H1 (cell line): ENCODE measurements at regions not wholly inside any gene's neighbourhood (a gene's known extent, or its start where the extent isn't known, plus 50 kb on each side); places are given as distances from the start of the nearest gene placed in this dataset.

ENCODE experiments used
- CTCF ChIA-PET: fragments of 300-600 bp; sonication (Branson Sonifier 250); formaldehyde crosslinking; loops from one replicate; lab custom pipeline; 2021; ENCODE audit not compliant: partially characterized antibody; lab: Charles Lee
- POLR2A ChIA-PET: fragments of 300-600 bp; sonication (Branson Sonifier 250); formaldehyde crosslinking; loops from one replicate; lab custom pipeline; 2021; ENCODE audit warnings: inconsistent platforms; ENCODE audit not compliant: partially characterized antibody; lab: Charles Lee
- DNase-seq, 2 experiments: peaks; one replicate each; pipeline versions ENCODE4 v3.0.0 to v3.0.0-alpha.2; 2010 to 2022; ENCODE audit warnings: low spot score in 2 of 2, low read depth in 1 of 2, mixed read lengths in 1 of 2
- FAIRE-seq: peaks from 2 replicates; lab custom pipeline; 2011; peaks lifted over from hg19 to GRCh38; lab: Jason Lieb, UNC
- H2AFZ ChIP-seq: 2 replicates; pipeline ENCODE4 v1.8.1; 2012; ENCODE audit warnings: low read length, inconsistent platforms
- H2AK5ac ChIP-seq: 2 replicates; pipeline ENCODE4 v1.6.1; 2013; ENCODE audit warnings: low read depth, low read length
- H2BK120ac ChIP-seq: replicated peaks from 2 replicates; pipeline ENCODE3; 2013; ENCODE audit warnings: low read depth, low read length, inconsistent platforms
- H2BK12ac ChIP-seq: 2 replicates; pipeline ENCODE4 v1.6.1; 2013; ENCODE audit warnings: low read depth, low read length
- H2BK15ac ChIP-seq: 2 replicates; pipeline ENCODE4 v1.6.1; 2013; ENCODE audit warnings: low read length
- H2BK20ac ChIP-seq: 2 replicates; pipeline ENCODE4 v1.6.1; 2013; ENCODE audit warnings: low read length
- H2BK5ac ChIP-seq: 2 replicates; pipeline ENCODE4 v1.6.1; 2013; ENCODE audit warnings: low read depth, low read length
- H3K14ac ChIP-seq: 2 replicates; pipeline ENCODE4 v1.6.1; 2013; ENCODE audit warnings: inconsistent platforms; ENCODE audit not compliant: insufficient read length
- H3K18ac ChIP-seq: 2 replicates; pipeline ENCODE4 v1.6.1; 2013; ENCODE audit warnings: low read length; ENCODE audit errors: extremely low read depth
- H3K23ac ChIP-seq: 2 replicates; pipeline ENCODE4 v1.6.1; 2013; ENCODE audit warnings: inconsistent platforms; ENCODE audit not compliant: insufficient read length
- H3K23me2 ChIP-seq: 2 replicates; pipeline ENCODE4 v1.6.1; 2013; ENCODE audit warnings: low read depth, low read length
- H3K27ac ChIP-seq: 2 replicates; pipeline ENCODE4 v1.6.1; 2011; ENCODE audit warnings: low read depth, low read length, inconsistent platforms
- H3K27me3 ChIP-seq, 4 experiments: replicated peaks in 1 of 4; 1 replicate in 1 of 4; 2 replicates in 3 of 4; pipeline versions ENCODE4 v1.6.1 to v1.8.1; 2011 to 2013; ENCODE audit warnings: low read length in 3 of 4, mild to moderate bottlenecking in 3 of 4, inconsistent platforms in 2 of 4, mixed read lengths in 2 of 4, moderate library complexity in 1 of 4; ENCODE audit not compliant: control insufficient read depth in 3 of 4, insufficient read depth in 3 of 4; ENCODE audit errors: extremely low read depth in 1 of 4
- H3K36me3 ChIP-seq, 4 experiments: 2 replicates each; pipeline versions ENCODE4 v1.6.1 to v1.8.1; 2011 to 2013; ENCODE audit warnings: mild to moderate bottlenecking in 4 of 4, low read length in 3 of 4, moderate library complexity in 2 of 4, control low read depth in 1 of 4, inconsistent platforms in 1 of 4; ENCODE audit not compliant: insufficient read depth in 4 of 4, control insufficient read depth in 2 of 4
- H3K4ac ChIP-seq: replicated peaks from 2 replicates; pipeline ENCODE3; 2013; ENCODE audit warnings: low read length, low read depth, mixed read lengths, inconsistent platforms; ENCODE audit not compliant: insufficient read length
- H3K4me1 ChIP-seq, 4 experiments: replicated peaks in 1 of 4; 1 replicate in 1 of 4; 2 replicates in 3 of 4; pipeline versions ENCODE4 v1.6.1 to v1.8.1; 2011 to 2013; ENCODE audit warnings: low read length in 3 of 4, inconsistent platforms in 2 of 4, mixed read lengths in 1 of 4; ENCODE audit not compliant: insufficient read depth in 4 of 4, control insufficient read depth in 3 of 4
- H3K4me2 ChIP-seq, 2 experiments: 2 replicates each; pipeline versions ENCODE4 v1.6.1 to v1.8.1; 2011 to 2013; ENCODE audit warnings: low read depth in 2 of 2, low read length in 2 of 2, control low read depth in 1 of 2, inconsistent platforms in 1 of 2, mild to moderate bottlenecking in 1 of 2; ENCODE audit not compliant: insufficient read depth in 1 of 2
- H3K4me3 ChIP-seq, 4 experiments: fragments of 200-600, 300-600 bp in 1 of 4; sonication (generic), shearing (Covaris generic), sonication (Bioruptor Twin) in 1 of 4; 2 replicates each; pipeline versions ENCODE4 v1.5.1 to v1.8.1; 2011 to 2016; ENCODE audit warnings: low read length in 4 of 4, low read depth in 3 of 4, control low read depth in 2 of 4, inconsistent platforms in 2 of 4, mild to moderate bottlenecking in 2 of 4, mixed read lengths in 1 of 4, moderate library complexity in 1 of 4; ENCODE audit not compliant: insufficient read depth in 2 of 4; ENCODE audit errors: extremely low read depth in 1 of 4
- H3K56ac ChIP-seq: replicated peaks from 2 replicates; pipeline ENCODE3; 2013; ENCODE audit warnings: low read depth, mild to moderate bottlenecking, mixed read lengths, low read length, inconsistent platforms; ENCODE audit not compliant: insufficient read length
- H3K79me1 ChIP-seq: 2 replicates; pipeline ENCODE4 v1.6.1; 2013; ENCODE audit warnings: low read depth, low read length, control low read depth
- H3K79me2 ChIP-seq, 2 experiments: 2 replicates each; pipeline versions ENCODE4 v1.6.1 to v1.8.1; 2012 to 2013; ENCODE audit warnings: low read length in 2 of 2, mild to moderate bottlenecking in 2 of 2, inconsistent platforms in 1 of 2; ENCODE audit not compliant: insufficient read depth in 2 of 2, control insufficient read depth in 1 of 2
- H3K9ac ChIP-seq, 4 experiments: replicated peaks in 1 of 4; 1 replicate in 1 of 4; 2 replicates in 3 of 4; pipeline versions ENCODE4 v1.6.1 to v1.8.1; 2011 to 2013; ENCODE audit warnings: low read depth in 3 of 4, low read length in 3 of 4, control low read depth in 2 of 4, mild to moderate bottlenecking in 2 of 4, moderate library complexity in 2 of 4, inconsistent platforms in 1 of 4; ENCODE audit errors: extremely low read depth in 1 of 4
- H3K9me3 ChIP-seq, 2 experiments: 2 replicates each; pipeline versions ENCODE4 v1.6.1 to v1.8.1; 2012 to 2013; ENCODE audit warnings: mild to moderate bottlenecking in 2 of 2, moderate library complexity in 2 of 2, control low read depth in 1 of 2, inconsistent platforms in 1 of 2, low read depth in 1 of 2, low read length in 1 of 2, mixed read lengths in 1 of 2; ENCODE audit not compliant: insufficient read depth in 2 of 2
- H4K20me1 ChIP-seq, 2 experiments: replicated peaks in 1 of 2; 2 replicates each; pipeline versions ENCODE3 to v1.8.1; 2011 to 2013; ENCODE audit warnings: inconsistent platforms in 2 of 2, low read length in 2 of 2, mild to moderate bottlenecking in 1 of 2; ENCODE audit not compliant: insufficient read depth in 2 of 2, control insufficient read depth in 1 of 2
- H4K5ac ChIP-seq: 2 replicates; pipeline ENCODE4 v1.6.1; 2013; ENCODE audit warnings: low read length, low read depth, mixed read lengths, inconsistent platforms; ENCODE audit not compliant: insufficient read length
- H4K8ac ChIP-seq: 2 replicates; pipeline ENCODE4 v1.8.0; 2013; ENCODE audit warnings: mild to moderate bottlenecking, moderate library complexity, low read length, inconsistent platforms; ENCODE audit not compliant: insufficient read depth; ENCODE audit errors: extremely low read depth
- H4K91ac ChIP-seq: replicated peaks from 2 replicates; pipeline ENCODE3; 2013; ENCODE audit warnings: low read length, mixed read lengths, inconsistent platforms; ENCODE audit not compliant: insufficient read length
- ASH2L ChIP-seq: fragments of 200-600, 300-600 bp; sonication (generic); IDR thresholded peaks from one replicate; pipeline ENCODE4 v1.7.1; 2017; ENCODE audit warnings: low read length
- CHD1 ChIP-seq: IDR thresholded peaks from 2 replicates; pipeline ENCODE4 v1.6.1; 2012; ENCODE audit warnings: low read depth, low read length, improper control_type of control experiment
- EZH2 ChIP-seq: fragments of 200-600 bp; sonication (generic); IDR thresholded peaks from 2 replicates; pipeline ENCODE4 v1.7.1; 2012; ENCODE audit warnings: low read depth, mild to moderate bottlenecking, moderate library complexity, low read length, inconsistent platforms; ENCODE audit not compliant: severe bottlenecking
- MAX ChIP-seq: IDR thresholded peaks from 2 replicates; pipeline ENCODE4 v1.6.1; 2012; ENCODE audit warnings: inconsistent platforms
- RFX5 ChIP-seq: IDR thresholded peaks from 2 replicates; pipeline ENCODE4 v1.6.1; 2011; ENCODE audit warnings: low read depth, low read length, improper control_type of control experiment, borderline replicate concordance
- SP1 ChIP-seq: IDR thresholded peaks from 2 replicates; pipeline ENCODE4 v1.6.1; 2011; ENCODE audit warnings: low read depth, low read length
- TAF7 ChIP-seq: optimal IDR thresholded peaks from 2 replicates; pipeline ENCODE3; 2011; ENCODE audit warnings: low read depth, mild to moderate bottlenecking, inconsistent platforms, low read length, moderate library complexity, borderline replicate concordance
- WGBS, 2 experiments: shearing (Covaris generic) in 1 of 2; methylation state at CpG; one replicate each; pipeline versions ENCODE4 v1.1.6 to v1.1.7; 2013 to 2015; ENCODE audit warnings: low lambda C conversion rate in 2 of 2, mixed read lengths in 2 of 2, inconsistent platforms in 1 of 2, low coverage in 1 of 2, missing lambda C conversion rate in 1 of 2; ENCODE audit not compliant: insufficient replicate concordance in 2 of 2, insufficient coverage in 1 of 2, insufficient read length in 1 of 2; ENCODE audit errors: extremely low coverage in 1 of 2, missing lambda C conversion rate in 1 of 2; 5-methylcytosine and 5-hydroxymethylcytosine counted together

DNA sequence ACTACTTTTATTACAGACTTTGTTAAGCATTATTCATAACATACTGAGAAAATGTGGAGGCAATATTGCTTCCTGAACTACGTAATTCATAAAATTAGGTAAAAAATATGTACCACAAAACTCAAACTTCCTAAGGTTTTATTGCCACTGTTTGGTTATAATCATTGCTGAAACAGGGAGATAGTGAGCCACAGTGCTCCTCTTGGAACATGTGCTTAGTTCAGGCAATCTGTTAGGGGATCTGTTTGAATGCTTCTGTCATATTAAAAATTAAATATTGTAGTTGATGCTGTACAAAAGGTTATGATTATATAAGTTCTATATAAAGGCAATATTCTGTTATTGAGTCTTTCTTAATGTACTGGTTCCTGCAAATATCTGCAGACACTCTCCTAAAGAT is 480.7 kb downstream of the GRXCR1 start:
- H3K27me3 ChIP-seq: no peaks in the 10 kb centered on the region
- H2BK20ac ChIP-seq: no peak overlapping the region
- H4K20me1 ChIP-seq: no peaks in the 10 kb centered on the region
- CTCF ChIA-PET: no interaction called here
- no peak overlapping the region for H3K4ac ChIP-seq
- no peak overlapping the region for H3K4me2 ChIP-seq
- H2BK15ac ChIP-seq: no peak overlapping the region
- no peaks in the 10 kb centered on the region for H3K4me1 ChIP-seq
- no peak overlapping the region for H3K23ac ChIP-seq
- no peak overlapping the region for H4K5ac ChIP-seq
- H4K91ac ChIP-seq: no peak overlapping the region
- 90% methylated on average over 1 of the region's 1 CpG; no CpG with 5 or more reads in 1 of the 2 experiments for WGBS, 2 experiments
- H3K4me3 ChIP-seq: no peak overlapping the region
- no peak overlapping the region for H4K8ac ChIP-seq
- no peak for DNase-seq
- no peaks in the 10 kb centered on the region for H3K36me3 ChIP-seq
- no peak overlapping the region for H2BK5ac ChIP-seq
- no peak overlapping the region for H3K18ac ChIP-seq
- H3K27ac ChIP-seq: no peak overlapping the region
- no peak overlapping the region for H3K56ac ChIP-seq
- H2BK120ac ChIP-seq: no peak overlapping the region
- TF ChIP-seq MAX (no peak), SP1 (no peak), RFX5 (no peak), EZH2 (no peak), ASH2L (no peak), TAF7 (no peak), CHD1 (no peak)
- TF ChIP-seq, all 59 proteins: peak for 0
- Histone ChIP-seq H2AFZ (no peak overlapping the region), H2BK12ac (no peak overlapping the region), H3K79me2 (no peaks in the 10 kb centered on the region), H3K14ac (no peak overlapping the region), H3K79me1 (no peaks in the 10 kb centered on the region), H3K9ac (no peak overlapping the region), H3K9me3 (no peaks in the 10 kb centered on the region), H2AK5ac (no peak overlapping the region), H3K23me2 (no peaks in the 10 kb centered on the region; the same call in 1 of the 2 replicates)
- FAIRE-seq: no peak
- POLR2A ChIA-PET: no interaction called here
